ENCODE measurements at regions not wholly inside any gene's neighbourhood (a gene's known extent, or its start where the extent isn't known, plus 50 kb on each side); places are given as distances from the start of the nearest gene placed in this dataset.

- no peak for TF ChIP-seq CTCF (IDR thresholded peaks at IDR 0.05)
These were observed 69.1 kb downstream of the ADM start for GRCh38 chr11:10373929-10374328.

- no peak for TF ChIP-seq CTCF (IDR thresholded peaks at IDR 0.05)
These were observed 69.5 kb downstream of the ADM start for GRCh38 chr11:10374386-10374785.

DNA sequence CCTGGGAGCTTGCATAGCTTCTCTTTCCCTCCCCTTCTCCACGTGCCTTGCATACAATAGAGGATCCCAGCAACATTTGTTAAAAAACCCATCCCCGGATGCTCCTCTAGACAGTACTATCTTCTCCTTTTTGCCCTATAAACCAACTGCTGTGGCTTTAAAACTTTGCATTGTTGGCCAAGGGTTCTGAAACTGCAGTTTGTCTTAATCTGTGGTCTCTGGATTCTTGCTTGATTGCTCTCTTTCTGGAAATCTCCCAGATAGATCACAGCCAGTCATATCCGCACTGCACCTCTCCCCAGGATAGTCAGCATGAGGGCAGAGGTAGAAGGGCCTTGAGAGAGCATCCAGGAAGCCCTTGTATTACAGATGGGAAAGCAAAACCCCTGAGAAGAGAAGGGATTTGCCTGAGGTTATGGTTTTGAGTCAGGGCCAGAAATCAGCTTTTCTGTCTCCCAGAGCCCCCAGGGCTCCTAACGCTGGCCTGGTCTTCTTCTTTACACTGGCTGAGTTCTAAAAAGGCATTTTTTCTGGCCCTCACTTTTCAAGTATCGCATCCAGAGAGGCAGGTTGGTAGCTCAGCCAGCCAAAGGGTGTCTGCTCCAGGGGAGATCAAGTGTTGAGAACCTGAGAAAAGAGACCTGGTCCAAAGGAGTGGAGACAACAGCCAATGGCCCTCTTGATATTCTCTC, 70.6 kb downstream of the ADM start:
- TF ChIP-seq CTCF (IDR thresholded peaks at IDR 0.05): no peak

DNA sequence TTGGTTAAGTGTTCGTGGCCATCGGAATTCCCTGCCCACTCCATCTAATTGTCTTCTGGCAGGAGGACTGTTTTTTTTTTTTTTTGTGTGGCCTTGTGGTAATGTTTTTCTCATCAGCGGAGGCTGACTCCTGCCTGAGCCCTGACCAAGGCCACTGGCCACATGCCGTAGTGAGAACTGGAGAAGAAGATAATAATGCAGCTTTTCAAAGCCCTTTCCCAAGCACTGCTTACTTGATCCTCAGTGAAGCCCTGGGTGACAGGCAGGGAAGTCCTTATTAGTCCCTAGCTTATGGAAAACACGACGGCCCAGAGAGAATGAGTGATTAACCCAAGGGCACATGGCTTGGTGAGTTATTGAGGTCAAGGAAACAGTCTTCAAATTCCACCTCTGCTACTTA, 71.2 kb downstream of the ADM start:
- no peak for TF ChIP-seq CTCF (IDR thresholded peaks at IDR 0.05)

DNA sequence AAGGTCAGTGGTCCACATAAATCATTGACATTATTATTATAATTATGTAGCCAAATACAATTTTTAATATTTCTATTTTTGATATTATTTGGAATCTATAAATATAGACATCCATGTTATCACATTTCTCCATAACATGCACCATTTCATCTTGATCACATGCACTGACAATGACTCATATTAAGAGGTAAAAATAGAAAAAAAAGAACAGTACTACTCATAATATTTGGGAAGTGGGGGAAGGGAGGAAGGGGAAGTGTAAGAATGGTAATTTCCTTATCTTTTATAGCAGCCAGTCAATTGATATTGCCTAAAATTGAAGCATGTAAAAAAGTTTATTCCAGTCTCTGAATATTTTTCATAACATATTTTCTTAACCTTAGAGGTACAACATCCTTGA, 72.3 kb downstream of the ADM start:
- TF ChIP-seq CTCF (IDR thresholded peaks at IDR 0.05): no peak

GRCh38 chr11:10378362-10378761, 73.5 kb downstream of the ADM start:
- no peak for TF ChIP-seq CTCF (IDR thresholded peaks at IDR 0.05)

- TF ChIP-seq CTCF (IDR thresholded peaks at IDR 0.05): no peak
These were observed 74.1 kb downstream of the ADM start for GRCh38 chr11:10379022-10379421.

GRCh38 chr11:10379426-10379825, 74.6 kb downstream of the ADM start:
- TF ChIP-seq CTCF (IDR thresholded peaks at IDR 0.05): no peak
